NCI-H345 treated with DMSO at 0.1 percent for 48 hours (cell line): ENCODE measurements at regions not wholly inside any gene's neighbourhood (a gene's known extent, or its start where the extent isn't known, plus 50 kb on each side); places are given as distances from the start of the nearest gene placed in this dataset.

Experiments
- DNase-seq: peaks from one replicate; lab custom pipeline; 2025; ENCODE audit not compliant: unreplicated experiment; lab: John Stamatoyannopoulos, UW

- DNase-seq, result no peak
Observed at GRCh38 chr2:56508662-56509061, 324.9 kb downstream of the CCDC85A start.

- DNase-seq, result no peak
Observed at GRCh38 chr2:56510610-56511009, 326.8 kb downstream of the CCDC85A start.

GRCh38 chr2:56515399-56515798, 331.6 kb downstream of the CCDC85A start:
- DNase-seq, result peak; percentile 13

GRCh38 chr2:56519806-56520205, 336.0 kb downstream of the CCDC85A start:
- no peak for DNase-seq

GRCh38 chr2:56522605-56523089, 338.9 kb downstream of the CCDC85A start:
- peak; percentile 65 for DNase-seq

GRCh38 chr2:56523816-56524215, 340.0 kb downstream of the CCDC85A start:
- DNase-seq, result no peak

GRCh38 chr2:56531668-56532420, 348.1 kb downstream of the CCDC85A start:
- no peak for DNase-seq

- no peak for DNase-seq
Observed at GRCh38 chr2:56534321-56534720, 350.5 kb downstream of the CCDC85A start.

- DNase-seq, result no peak
Observed at GRCh38 chr2:56537756-56538155, 354.0 kb downstream of the CCDC85A start.

- no peak for DNase-seq
Observed at GRCh38 chr2:56539618-56540017, 355.8 kb downstream of the CCDC85A start.

- DNase-seq, result no peak
Observed at GRCh38 chr2:56540467-56540866, 356.7 kb downstream of the CCDC85A start.

GRCh38 chr2:56540916-56541315, 357.1 kb downstream of the CCDC85A start:
- no peak for DNase-seq

- no peak for DNase-seq
Observed at GRCh38 chr2:56542213-56542612, 358.4 kb downstream of the CCDC85A start.

- no peak for DNase-seq
Observed at GRCh38 chr2:56565143-56565542, 381.4 kb downstream of the CCDC85A start.

- no peak for DNase-seq
Observed at GRCh38 chr2:56571074-56571473, 387.3 kb downstream of the CCDC85A start.

GRCh38 chr2:56576001-56576400, 392.2 kb downstream of the CCDC85A start:
- no peak for DNase-seq

- DNase-seq, result no peak
Observed at GRCh38 chr2:56580242-56580641, 396.5 kb downstream of the CCDC85A start.

- no peak for DNase-seq
Observed at GRCh38 chr2:56582570-56582969, 398.8 kb downstream of the CCDC85A start.

- DNase-seq, result no peak
Observed at GRCh38 chr2:56583796-56584315, 400.1 kb downstream of the CCDC85A start.

GRCh38 chr2:56587456-56587855, 403.7 kb downstream of the CCDC85A start:
- DNase-seq, result no peak

GRCh38 chr2:56589194-56589593, 405.4 kb downstream of the CCDC85A start:
- no peak for DNase-seq

GRCh38 chr2:56589835-56590234, 406.0 kb downstream of the CCDC85A start:
- no peak for DNase-seq

GRCh38 chr2:56590611-56591010, 406.8 kb downstream of the CCDC85A start:
- DNase-seq, result no peak
